Renal cortex interstitium (tissue), 11 donors: ENCODE measurements at regions not wholly inside any gene's neighbourhood (a gene's known extent, or its start where the extent isn't known, plus 50 kb on each side); places are given as distances from the start of the nearest gene placed in this dataset.
"Not testable (repeated sequence)": the region's sequence is repeated elsewhere in the genome, so short reads cannot be mapped to it uniquely, and the experiment has no call there.

Experiments
- DNase-seq, 11 donors: peaks; one replicate each; pipeline ENCODE4 v3.0.0-alpha.2; 2013; ENCODE audit warnings: low read depth in 9 of 11, low spot score in 4 of 11; ENCODE audit errors: extremely low read depth in 1 of 11

GRCh38 chr2:36245651-36246050 is 109.9 kb upstream of the CRIM1 start:
- DNase-seq = no peak

- no peak for DNase-seq
Observed at GRCh38 chr2:36238106-36238505, 117.5 kb upstream of the CRIM1 start.

- DNase-seq = no peak
Observed at GRCh38 chr2:36235882-36236281, 119.7 kb upstream of the CRIM1 start.

GRCh38 chr2:36235426-36235825 is 120.2 kb upstream of the CRIM1 start:
- DNase-seq = no peak

- DNase-seq = no peak
Observed at GRCh38 chr2:36223259-36223658, 132.3 kb upstream of the CRIM1 start.

GRCh38 chr2:36222485-36222884 is 133.1 kb upstream of the CRIM1 start:
- no peak for DNase-seq

GRCh38 chr2:36214691-36215090 is 140.9 kb upstream of the CRIM1 start:
- DNase-seq = no peak

- DNase-seq = no peak
Observed at GRCh38 chr2:36203366-36203765, 152.2 kb upstream of the CRIM1 start.

- no peak for DNase-seq
Observed at GRCh38 chr2:36197181-36197971, 158.2 kb upstream of the CRIM1 start.

- no peak for DNase-seq
Observed at GRCh38 chr2:36193680-36194079, 161.9 kb upstream of the CRIM1 start.

GRCh38 chr2:36192983-36193382 is 162.6 kb upstream of the CRIM1 start:
- no peak for DNase-seq

GRCh38 chr2:36190097-36190496 is 165.5 kb upstream of the CRIM1 start:
- DNase-seq = no peak

- no peak for DNase-seq
Observed at GRCh38 chr2:36185624-36186023, 170.0 kb upstream of the CRIM1 start.

GRCh38 chr2:36184848-36185247 is 170.7 kb upstream of the CRIM1 start:
- no peak for DNase-seq

GRCh38 chr2:36180789-36181482 is 174.6 kb upstream of the CRIM1 start:
- not testable (repeated sequence) for DNase-seq

- DNase-seq = not testable (repeated sequence)
Observed at GRCh38 chr2:36180293-36180692, 175.3 kb upstream of the CRIM1 start.

- DNase-seq = not testable (repeated sequence)
Observed at GRCh38 chr2:36179668-36180269, 175.8 kb upstream of the CRIM1 start.

GRCh38 chr2:36178384-36178783 is 177.2 kb upstream of the CRIM1 start:
- DNase-seq = no peak

GRCh38 chr2:36177282-36177681 is 178.3 kb upstream of the CRIM1 start:
- no peak for DNase-seq

- no peak for DNase-seq
Observed at GRCh38 chr2:36174920-36175319, 180.7 kb upstream of the CRIM1 start.
